ENCODE measurements at regions not wholly inside any gene's neighbourhood (a gene's known extent, or its start where the extent isn't known, plus 50 kb on each side); places are given as distances from the start of the nearest gene placed in this dataset.

DNA sequence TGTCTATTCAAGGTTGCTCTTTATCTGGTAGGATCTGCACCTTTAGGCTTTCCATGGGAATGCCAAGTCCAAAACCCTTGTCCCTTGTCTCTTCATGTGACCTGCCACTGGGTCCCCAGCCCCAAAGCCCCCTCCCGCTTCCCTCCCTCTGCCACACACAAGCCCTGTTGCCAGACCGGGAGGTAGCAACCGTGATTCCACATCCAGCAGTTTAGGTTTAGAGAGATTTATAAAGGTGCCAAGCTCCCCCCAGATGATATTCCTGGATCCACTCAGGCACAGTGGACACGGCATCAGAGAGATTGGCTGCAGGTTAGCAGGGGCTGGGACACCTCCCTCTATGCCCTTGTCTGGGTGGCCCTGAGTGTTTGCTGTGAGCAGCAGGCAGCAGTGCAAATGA, 504.7 kb downstream of the CCDC171 start:
- H3K4me1 ChIP-seq, result no peaks in the 10 kb centered on the region
- H3K27me3 ChIP-seq, result no peaks in the 10 kb centered on the region
- no peak for DNase-seq (ENCODE audit: low spot score)
- H3K4me3 ChIP-seq, result no peak overlapping the region
- H3K36me3 ChIP-seq, result no peaks in the 10 kb centered on the region
- H3K9me3 ChIP-seq, result no peaks in the 10 kb centered on the region
- TF ChIP-seq, protein P1, sequence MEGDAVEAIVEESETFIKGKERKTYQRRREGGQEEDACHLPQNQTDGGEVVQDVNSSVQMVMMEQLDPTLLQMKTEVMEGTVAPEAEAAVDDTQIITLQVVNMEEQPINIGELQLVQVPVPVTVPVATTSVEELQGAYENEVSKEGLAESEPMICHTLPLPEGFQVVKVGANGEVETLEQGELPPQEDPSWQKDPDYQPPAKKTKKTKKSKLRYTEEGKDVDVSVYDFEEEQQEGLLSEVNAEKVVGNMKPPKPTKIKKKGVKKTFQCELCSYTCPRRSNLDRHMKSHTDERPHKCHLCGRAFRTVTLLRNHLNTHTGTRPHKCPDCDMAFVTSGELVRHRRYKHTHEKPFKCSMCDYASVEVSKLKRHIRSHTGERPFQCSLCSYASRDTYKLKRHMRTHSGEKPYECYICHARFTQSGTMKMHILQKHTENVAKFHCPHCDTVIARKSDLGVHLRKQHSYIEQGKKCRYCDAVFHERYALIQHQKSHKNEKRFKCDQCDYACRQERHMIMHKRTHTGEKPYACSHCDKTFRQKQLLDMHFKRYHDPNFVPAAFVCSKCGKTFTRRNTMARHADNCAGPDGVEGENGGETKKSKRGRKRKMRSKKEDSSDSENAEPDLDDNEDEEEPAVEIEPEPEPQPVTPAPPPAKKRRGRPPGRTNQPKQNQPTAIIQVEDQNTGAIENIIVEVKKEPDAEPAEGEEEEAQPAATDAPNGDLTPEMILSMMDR (IDR thresholded peaks at IDR 0.05), result no peak
- H3K27ac ChIP-seq, result no peak overlapping the region

DNA sequence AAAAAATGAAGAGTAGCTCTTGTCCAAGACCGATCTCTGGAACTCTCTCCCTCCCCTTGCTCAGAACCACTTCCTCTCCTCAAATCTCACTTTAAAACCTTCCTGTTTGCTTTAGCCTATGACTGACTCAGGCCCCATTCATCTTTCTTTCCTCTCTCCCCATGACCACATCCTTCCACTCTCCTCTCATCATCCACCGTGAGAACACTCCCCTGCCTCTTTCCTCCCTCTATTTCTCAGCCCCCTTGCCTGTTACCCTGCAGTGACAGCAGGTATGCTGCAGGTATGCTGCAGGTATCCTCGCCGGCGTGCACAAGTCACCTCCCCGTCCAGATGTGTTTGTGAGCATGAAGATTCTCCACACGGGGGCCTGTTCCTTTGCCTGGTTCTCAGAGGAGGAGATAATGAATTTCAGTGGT, 505.3 kb downstream of the CCDC171 start:
- H3K4me3 ChIP-seq, result no peak overlapping the region
- no peak overlapping the region for H3K27ac ChIP-seq
- TF ChIP-seq, protein P1 (IDR thresholded peaks at IDR 0.05), result no peak
- H3K9me3 ChIP-seq, result no peaks in the 10 kb centered on the region
- H3K27me3 ChIP-seq, result no peaks in the 10 kb centered on the region
- H3K36me3 ChIP-seq, result no peaks in the 10 kb centered on the region
- no peak for DNase-seq (ENCODE audit: low spot score)
- H3K4me1 ChIP-seq, result no peaks in the 10 kb centered on the region

DNA sequence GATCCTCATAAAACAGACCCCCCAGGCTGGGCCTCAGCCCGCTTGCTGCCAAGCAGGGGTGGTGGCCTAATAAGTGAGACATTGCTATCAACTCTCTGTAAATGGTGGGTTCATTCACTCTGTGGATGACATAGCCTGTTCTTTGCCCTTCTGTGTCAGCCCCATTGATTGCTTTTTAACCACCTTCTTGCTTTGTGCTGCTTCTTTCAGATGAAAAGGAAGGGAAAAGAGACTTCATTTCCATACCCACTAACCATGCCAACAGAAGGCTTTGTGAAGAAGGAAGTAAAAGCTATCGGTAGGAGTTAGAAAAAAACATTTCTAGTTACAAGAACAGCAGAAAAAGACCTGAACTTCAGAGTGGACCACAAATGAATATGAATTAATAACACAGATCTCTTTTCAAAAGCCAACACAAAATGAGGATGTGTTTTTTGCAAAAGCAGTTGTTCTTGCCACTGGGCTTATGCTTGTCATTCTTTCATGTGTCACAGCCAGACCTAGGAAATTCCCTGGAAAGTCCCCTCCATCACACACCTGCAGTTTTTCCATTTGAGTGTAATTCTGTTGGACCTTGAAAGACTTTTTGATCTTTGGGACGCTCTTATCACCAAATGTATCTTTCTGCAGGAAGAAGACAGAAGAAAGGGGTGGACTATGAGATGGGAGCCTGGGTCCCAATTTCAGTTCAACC, 507.7 kb downstream of the CCDC171 start:
- H3K9me3 ChIP-seq, result no peaks in the 10 kb centered on the region
- TF ChIP-seq, protein P1 (IDR thresholded peaks at IDR 0.05), result no peak
- no peak for DNase-seq (ENCODE audit: low spot score)
- no peak overlapping the region for H3K4me3 ChIP-seq
- no peaks in the 10 kb centered on the region for H3K4me1 ChIP-seq
- H3K27ac ChIP-seq, result no peak overlapping the region
- no peaks in the 10 kb centered on the region for H3K27me3 ChIP-seq
- H3K36me3 ChIP-seq, result no peaks in the 10 kb centered on the region

DNA sequence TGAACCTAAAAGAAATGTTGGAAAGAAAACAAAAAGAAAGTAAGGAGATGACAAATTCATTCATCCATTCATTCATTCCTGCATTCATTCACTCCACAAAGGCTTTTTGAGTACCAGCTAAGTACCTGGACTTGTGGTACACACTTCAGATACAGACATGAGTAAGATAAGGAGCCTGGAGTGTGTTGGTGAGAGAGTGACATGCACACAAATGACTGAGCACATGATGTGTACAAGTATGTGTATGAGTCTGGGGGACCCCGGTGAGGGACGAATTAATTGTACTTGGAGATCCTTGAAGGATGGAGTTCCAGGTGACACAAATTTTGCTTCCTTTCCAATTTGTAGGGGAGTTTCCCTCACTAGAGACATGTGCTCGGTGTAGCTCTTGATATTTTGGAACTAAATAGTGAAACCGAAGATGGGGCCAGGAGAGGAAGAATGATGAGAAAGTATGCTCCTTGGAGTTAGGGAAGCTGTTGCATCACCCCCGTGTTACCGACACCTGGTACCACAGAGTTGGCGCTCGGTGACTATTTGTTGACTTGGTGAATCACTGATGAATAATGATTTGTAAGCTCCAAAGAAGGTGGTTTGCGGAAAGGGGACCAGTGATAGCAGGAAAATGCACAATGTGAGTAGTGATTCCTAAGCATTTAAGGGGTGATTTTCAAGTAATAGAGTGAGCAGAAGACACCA, 509.8 kb downstream of the CCDC171 start:
- no peak overlapping the region for H3K4me3 ChIP-seq
- no peaks in the 10 kb centered on the region for H3K9me3 ChIP-seq
- H3K4me1 ChIP-seq, result no peaks in the 10 kb centered on the region
- H3K27ac ChIP-seq, result no peak overlapping the region
- TF ChIP-seq, protein P1 (IDR thresholded peaks at IDR 0.05), result no peak
- no peaks in the 10 kb centered on the region for H3K27me3 ChIP-seq
- H3K36me3 ChIP-seq, result no peaks in the 10 kb centered on the region
- DNase-seq (ENCODE audit: low spot score), result no peak

DNA sequence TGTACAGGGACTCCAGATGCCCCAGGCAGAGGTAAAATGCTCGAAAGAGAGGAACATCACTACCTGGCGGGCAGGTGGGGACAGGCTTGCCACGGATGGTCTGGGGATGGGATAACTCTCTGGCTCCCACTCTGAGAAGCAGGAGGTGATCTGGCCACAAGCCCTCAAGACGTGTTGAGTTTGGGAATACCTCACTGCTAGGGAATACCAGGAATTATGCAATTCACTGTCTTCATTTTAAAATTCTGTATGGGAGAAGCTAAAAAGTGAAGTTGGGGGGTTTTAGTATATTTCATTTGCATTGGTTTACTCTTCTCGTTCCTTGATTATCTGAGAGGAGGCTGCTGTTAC, 510.4 kb downstream of the CCDC171 start:
- H3K4me1 ChIP-seq, result no peaks in the 10 kb centered on the region
- no peaks in the 10 kb centered on the region for H3K9me3 ChIP-seq
- H3K4me3 ChIP-seq, result no peak overlapping the region
- no peaks in the 10 kb centered on the region for H3K27me3 ChIP-seq
- no peak overlapping the region for H3K27ac ChIP-seq
- no peaks in the 10 kb centered on the region for H3K36me3 ChIP-seq
- TF ChIP-seq, protein P1 (IDR thresholded peaks at IDR 0.05), result no peak
- no peak for DNase-seq (ENCODE audit: low spot score)

Measured in right atrium auricular region (tissue), 2 donors.